GM19043 (cell line): ENCODE measurements at regions not wholly inside any gene's neighbourhood (a gene's known extent, or its start where the extent isn't known, plus 50 kb on each side); places are given as distances from the start of the nearest gene placed in this dataset.

Source experiments
- ATAC-seq: cut with Tn5 transposase; IDR thresholded peaks from one replicate; pipeline ENCODE4 v1.9.1; 2021; ENCODE audit warnings: low read depth; ENCODE audit not compliant: unreplicated experiment

DNA sequence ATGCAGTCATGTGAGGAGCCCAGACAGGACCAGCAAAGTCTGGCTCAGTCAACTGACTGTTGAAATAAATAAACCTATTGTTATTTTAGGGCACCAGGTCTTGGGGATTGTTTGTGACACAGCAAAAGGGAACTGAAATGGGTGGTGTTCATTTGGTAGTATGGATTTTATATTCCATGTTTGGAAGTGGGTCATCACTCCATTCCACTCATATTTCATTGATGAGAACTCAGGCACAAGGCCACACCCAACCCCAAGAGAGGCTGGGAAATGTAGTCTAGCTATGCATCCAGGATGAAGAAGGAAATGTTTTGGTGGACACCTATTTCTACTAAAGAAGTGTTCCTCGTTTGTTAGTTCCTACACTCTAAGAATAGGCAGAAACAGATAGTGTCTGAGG is 64.9 kb upstream of the BTBD3 start:
- no peak for ATAC-seq

DNA sequence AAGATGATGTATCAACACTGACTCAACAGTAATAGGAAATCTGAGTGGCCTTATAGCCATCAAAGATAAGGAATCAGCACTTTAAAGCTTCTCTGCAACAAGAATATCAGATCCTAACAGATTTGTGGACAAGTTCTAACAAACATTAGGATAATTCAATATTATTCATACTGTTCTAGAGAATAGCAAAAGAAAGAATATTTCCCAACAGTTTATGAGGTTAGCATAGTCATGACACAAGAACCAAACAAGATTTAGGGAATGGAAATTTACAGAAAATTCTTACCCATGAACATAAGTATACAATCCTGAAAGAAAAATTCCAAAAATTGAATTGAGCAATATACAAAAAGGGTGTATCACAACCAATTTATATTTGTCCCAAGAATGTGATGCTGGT is 64.3 kb upstream of the BTBD3 start:
- no peak for ATAC-seq

DNA sequence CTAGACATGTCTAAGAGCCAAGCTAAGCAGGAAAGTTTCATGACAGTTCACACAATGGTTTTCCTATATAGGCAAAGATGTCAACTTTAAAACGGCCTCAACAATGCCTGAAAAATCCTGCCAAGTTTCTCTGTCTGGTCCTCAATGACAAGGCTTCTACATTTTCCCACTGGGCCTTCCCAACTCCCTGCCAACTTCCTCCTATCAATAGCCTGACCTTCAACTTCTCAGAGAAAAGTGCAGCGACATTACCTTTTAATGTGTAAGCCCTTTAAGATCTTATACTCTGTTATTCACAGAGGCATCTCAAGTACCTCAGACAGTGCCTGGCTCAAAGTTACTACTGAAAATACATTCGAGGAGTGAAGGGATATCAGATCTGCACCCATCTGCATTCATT is 56.2 kb upstream of the BTBD3 start:
- ATAC-seq: no peak

DNA sequence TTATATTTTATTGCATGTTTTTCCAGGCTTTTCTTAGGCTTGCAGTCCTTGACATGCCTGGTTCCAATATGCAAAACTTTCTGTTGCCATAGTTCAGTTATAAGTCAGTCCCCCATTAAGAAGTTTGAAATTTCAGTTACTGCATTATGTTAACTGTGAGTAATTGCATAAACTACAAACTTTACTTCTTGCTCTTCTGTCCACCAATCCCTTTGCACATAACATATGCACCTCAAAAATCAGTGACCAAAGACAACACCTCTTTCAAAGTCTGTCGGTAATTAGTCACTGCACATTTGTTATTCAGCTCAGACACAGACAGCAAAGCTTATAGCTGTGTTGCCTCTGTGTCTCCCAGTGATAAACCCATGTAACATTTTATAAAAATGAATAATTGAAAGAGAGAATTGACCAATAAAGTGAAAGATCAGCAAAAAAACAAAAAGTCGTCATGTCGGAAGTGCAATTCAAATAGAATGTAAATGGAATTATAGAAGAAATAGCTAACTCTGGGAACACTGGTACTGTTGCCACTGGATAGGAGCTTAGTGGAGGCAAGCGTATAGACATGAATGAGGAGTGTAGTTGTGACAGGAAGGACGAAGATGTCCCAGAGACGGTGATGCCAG is 50.3 kb upstream of the BTBD3 start:
- ATAC-seq: no peak
